ENCODE measurements at regions not wholly inside any gene's neighbourhood (a gene's known extent, or its start where the extent isn't known, plus 50 kb on each side); places are given as distances from the start of the nearest gene placed in this dataset.
"Not testable (repeated sequence)": the region's sequence is repeated elsewhere in the genome, so short reads cannot be mapped to it uniquely, and the experiment has no call there.

DNA sequence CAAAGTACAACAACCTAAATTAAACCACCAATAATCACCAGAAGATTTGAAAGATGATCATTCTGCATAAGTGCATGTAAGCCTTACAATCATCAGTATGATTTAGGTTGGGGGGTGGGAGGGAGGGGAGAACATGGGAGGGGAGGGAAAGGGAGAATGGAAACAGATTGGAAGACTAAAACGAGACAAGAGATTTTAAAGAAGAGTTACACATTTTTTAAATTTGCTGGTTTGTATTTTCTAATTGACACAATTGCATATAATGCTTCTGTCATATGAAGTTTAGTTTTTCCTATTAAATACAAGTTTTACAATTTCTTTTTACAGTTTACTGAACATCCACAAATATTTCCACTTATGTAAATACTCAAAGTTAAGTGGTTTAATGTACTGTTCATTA lies 2118.9 kb downstream of the PCDH9 start (continued):
- TF ChIP-seq NANOG (IDR thresholded peaks at IDR 0.05; ENCODE audit: borderline replicate concordance) (no peak), JUNB (IDR thresholded peaks at IDR 0.05; ENCODE audit: unreplicated experiment) (no peak)

DNA sequence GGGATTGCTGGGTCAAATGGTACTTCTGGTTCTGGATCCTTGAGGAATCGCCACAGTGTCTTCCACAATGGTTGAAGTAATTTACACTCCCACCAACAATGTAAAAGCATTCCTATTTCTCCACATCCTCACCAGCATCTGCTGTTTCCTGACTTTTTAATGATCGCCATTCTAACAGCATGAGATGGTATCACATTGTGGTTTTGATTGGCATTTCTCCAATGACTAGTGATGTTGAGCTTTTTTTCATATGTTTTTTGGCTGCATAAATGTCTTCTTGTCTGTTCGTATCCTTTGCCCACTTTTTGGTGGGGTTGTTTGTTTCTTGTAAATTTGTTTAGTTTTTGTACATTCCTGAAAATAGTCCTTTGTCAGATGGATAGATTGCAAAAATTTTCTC lies 2125.7 kb downstream of the PCDH9 start:
- not testable (repeated sequence) for H4K20me1 ChIP-seq (replicated peaks; ENCODE audit: insufficient read depth); H3K4me3 ChIP-seq; H3K36me3 Mint-ChIP-seq (ENCODE audit: low read depth); H3K27me3 ChIP-seq (ENCODE audit: insufficient read depth); ATAC-seq; H3K9me2 ChIP-seq (ENCODE audit: insufficient read depth); H3K4me2 ChIP-seq; DNase-seq (ENCODE audit: low spot score); H3K27me3 Mint-ChIP-seq (ENCODE audit: insufficient read depth, low read depth, poor library complexity); H3F3A ChIP-seq (replicated peaks; ENCODE audit: low read depth); H3K36me3 ChIP-seq (ENCODE audit: insufficient read depth); H3K4me1 Mint-ChIP-seq; H3K4me1 ChIP-seq (ENCODE audit: insufficient read depth); H3K27ac Mint-ChIP-seq; H3K27ac ChIP-seq (ENCODE audit: low read depth); H3K79me2 ChIP-seq (replicated peaks; ENCODE audit: insufficient read depth); H3K4me3 Mint-ChIP-seq; H2AFZ ChIP-seq
- H3K9me3 Mint-ChIP-seq = peaks cover 23% of the 10 kb centered on the region

GRCh38 chr13:65103351-65103750 lies 2126.8 kb downstream of the PCDH9 start:
- no peak overlapping the region for H3K27ac ChIP-seq (ENCODE audit: low read depth)
- H3K36me3 ChIP-seq (ENCODE audit: insufficient read depth) = no peaks in the 10 kb centered on the region
- H3K36me3 Mint-ChIP-seq (ENCODE audit: low read depth) = peaks cover 4% of the 10 kb centered on the region; the same call in 2 of the 3 replicates
- no peaks in the 10 kb centered on the region for H3K4me1 Mint-ChIP-seq
- no peaks in the 10 kb centered on the region for H3K27me3 ChIP-seq (ENCODE audit: insufficient read depth)
- no peaks in the 10 kb centered on the region for H3K4me1 ChIP-seq (ENCODE audit: insufficient read depth)
- H3K4me3 Mint-ChIP-seq = no peak overlapping the region
- H3K4me2 ChIP-seq = no peak overlapping the region
- H3K27ac Mint-ChIP-seq = no peak overlapping the region
- no peak overlapping the region for H3K4me3 ChIP-seq
- H2AFZ ChIP-seq = no peak overlapping the region
- no peaks in the 10 kb centered on the region for H3K27me3 Mint-ChIP-seq (ENCODE audit: insufficient read depth, low read depth, poor library complexity)
- DNase-seq (ENCODE audit: low spot score) (no peak), ATAC-seq (no peak)
- H3K9me2 ChIP-seq (ENCODE audit: insufficient read depth) = no peaks in the 10 kb centered on the region
- H4K20me1 ChIP-seq (replicated peaks; ENCODE audit: insufficient read depth) = no peaks in the 10 kb centered on the region
- H3K79me2 ChIP-seq (replicated peaks; ENCODE audit: insufficient read depth) = no peaks in the 10 kb centered on the region
- H3K9me3 Mint-ChIP-seq = peaks cover 17% of the 10 kb centered on the region
- TF ChIP-seq POLR2AphosphoS5 (IDR thresholded peaks at IDR 0.05; ENCODE audit: low read depth) = no peak
- TF ChIP-seq, protein P1, sequence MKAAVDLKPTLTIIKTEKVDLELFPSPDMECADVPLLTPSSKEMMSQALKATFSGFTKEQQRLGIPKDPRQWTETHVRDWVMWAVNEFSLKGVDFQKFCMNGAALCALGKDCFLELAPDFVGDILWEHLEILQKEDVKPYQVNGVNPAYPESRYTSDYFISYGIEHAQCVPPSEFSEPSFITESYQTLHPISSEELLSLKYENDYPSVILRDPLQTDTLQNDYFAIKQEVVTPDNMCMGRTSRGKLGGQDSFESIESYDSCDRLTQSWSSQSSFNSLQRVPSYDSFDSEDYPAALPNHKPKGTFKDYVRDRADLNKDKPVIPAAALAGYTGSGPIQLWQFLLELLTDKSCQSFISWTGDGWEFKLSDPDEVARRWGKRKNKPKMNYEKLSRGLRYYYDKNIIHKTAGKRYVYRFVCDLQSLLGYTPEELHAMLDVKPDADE (IDR thresholded peaks at IDR 0.05) = no peak
- no peak for TF ChIP-seq NANOG (IDR thresholded peaks at IDR 0.05; ENCODE audit: borderline replicate concordance)
- TF ChIP-seq STAT1 (IDR thresholded peaks at IDR 0.05; ENCODE audit: unreplicated experiment) = no peak
- TF ChIP-seq ZNF114 (CRISPR knock-in tag; IDR thresholded peaks at IDR 0.05) = no peak
- TF ChIP-seq, protein P2, sequence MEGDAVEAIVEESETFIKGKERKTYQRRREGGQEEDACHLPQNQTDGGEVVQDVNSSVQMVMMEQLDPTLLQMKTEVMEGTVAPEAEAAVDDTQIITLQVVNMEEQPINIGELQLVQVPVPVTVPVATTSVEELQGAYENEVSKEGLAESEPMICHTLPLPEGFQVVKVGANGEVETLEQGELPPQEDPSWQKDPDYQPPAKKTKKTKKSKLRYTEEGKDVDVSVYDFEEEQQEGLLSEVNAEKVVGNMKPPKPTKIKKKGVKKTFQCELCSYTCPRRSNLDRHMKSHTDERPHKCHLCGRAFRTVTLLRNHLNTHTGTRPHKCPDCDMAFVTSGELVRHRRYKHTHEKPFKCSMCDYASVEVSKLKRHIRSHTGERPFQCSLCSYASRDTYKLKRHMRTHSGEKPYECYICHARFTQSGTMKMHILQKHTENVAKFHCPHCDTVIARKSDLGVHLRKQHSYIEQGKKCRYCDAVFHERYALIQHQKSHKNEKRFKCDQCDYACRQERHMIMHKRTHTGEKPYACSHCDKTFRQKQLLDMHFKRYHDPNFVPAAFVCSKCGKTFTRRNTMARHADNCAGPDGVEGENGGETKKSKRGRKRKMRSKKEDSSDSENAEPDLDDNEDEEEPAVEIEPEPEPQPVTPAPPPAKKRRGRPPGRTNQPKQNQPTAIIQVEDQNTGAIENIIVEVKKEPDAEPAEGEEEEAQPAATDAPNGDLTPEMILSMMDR (conservative IDR thresholded peaks at IDR 0.05; ENCODE audit: low read depth in 2 of 2) = no peak
- no peak for TF ChIP-seq EZH2phosphoT487 (IDR thresholded peaks at IDR 0.05; ENCODE audit: unreplicated experiment)
- TF ChIP-seq ZNF331 (CRISPR knock-in tag; IDR thresholded peaks at IDR 0.05; ENCODE audit: low read depth) = no peak
- TF ChIP-seq JUNB (IDR thresholded peaks at IDR 0.05; ENCODE audit: unreplicated experiment) = no peak
- no peaks in the 10 kb centered on the region for H3F3A ChIP-seq (replicated peaks; ENCODE audit: low read depth)

All from GM23338 (cell line).